Upper lobe of right lung (tissue), 1 donor: ENCODE measurements at regions not wholly inside any gene's neighbourhood (a gene's known extent, or its start where the extent isn't known, plus 50 kb on each side); places are given as distances from the start of the nearest gene placed in this dataset.
"Not testable (repeated sequence)": the region's sequence is repeated elsewhere in the genome, so short reads cannot be mapped to it uniquely, and the experiment has no call there.

Source experiments
- ATAC-seq: fragments of 200-7000 bp; cut with Tn5 transposase; one replicate; pipeline ENCODE4 v1.9.1; 2020; ENCODE audit warnings: mild to moderate bottlenecking, moderate library complexity
- DNase-seq: peaks from one replicate; pipeline ENCODE4 v3.0.0-alpha.2; 2020
- H3K27ac ChIP-seq: fragments of 200-600 bp; one replicate; pipeline ENCODE4 v1.8.0; 2022
- H3K27me3 ChIP-seq: fragments of 200-600 bp; one replicate; pipeline ENCODE4 v1.8.0; 2022; ENCODE audit warnings: mild to moderate bottlenecking
- H3K36me3 ChIP-seq: fragments of 200-600 bp; one replicate; pipeline ENCODE4 v1.8.0; 2022
- H3K4me1 ChIP-seq: fragments of 200-600 bp; one replicate; pipeline ENCODE4 v1.8.0; 2022
- H3K4me3 ChIP-seq: fragments of 200-600 bp; one replicate; pipeline ENCODE4 v1.8.0; 2022; ENCODE audit warnings: mild to moderate bottlenecking
- H3K9me3 ChIP-seq: fragments of 200-600 bp; one replicate; pipeline ENCODE4 v1.8.0; 2022
- intact Hi-C: fragments of 100-400 bp; cut with DNase I; formaldehyde crosslinking; loops from one replicate; pipeline ENCODE4 v1.11.0; 2022
- TF ChIP-seq, protein P1 (sequence below): fragments of 200-600 bp; IDR thresholded peaks from one replicate; pipeline ENCODE4 v1.8.0; 2022; ENCODE audit warnings: antibody characterized with exemption
- donor health status: DM: no; HTN: yes; CAD: no; lungs with severe emphysema.

DNA sequence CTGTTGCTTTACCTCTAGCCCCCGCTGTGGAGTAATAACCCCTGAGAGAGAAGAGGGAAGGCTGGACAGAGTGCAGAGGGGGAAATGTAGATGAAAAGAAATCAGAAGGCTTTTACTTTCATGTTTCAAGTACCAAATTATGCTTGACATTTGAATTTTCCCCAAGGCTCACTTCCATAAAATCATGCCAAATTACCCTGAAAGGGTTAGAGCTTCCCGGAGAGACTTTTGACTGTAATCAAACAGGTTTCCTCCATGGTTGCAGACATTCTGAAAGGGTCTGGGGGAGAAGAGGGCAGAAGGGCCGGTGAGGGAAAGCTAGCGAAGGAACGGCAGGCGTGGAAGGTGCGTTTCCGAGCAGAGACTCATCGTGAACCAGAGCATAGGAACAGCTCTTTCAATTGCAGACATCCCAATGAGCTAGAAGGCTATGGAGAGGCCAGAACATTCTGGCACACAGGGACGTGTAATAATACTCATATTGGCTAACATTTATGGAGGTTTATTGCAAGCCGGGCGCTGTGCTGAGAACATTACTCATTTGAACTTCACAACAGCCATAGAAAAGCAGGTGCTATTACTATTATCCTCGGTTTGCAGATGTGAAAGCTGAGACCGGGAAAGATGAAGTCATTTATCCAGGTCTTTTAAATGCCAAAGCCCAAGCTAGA is 620.8 kb upstream of the AUTS2 start:
- Histone ChIP-seq H3K9me3 (no peaks in the 10 kb centered on the region), H3K4me1 (no peaks in the 10 kb centered on the region), H3K4me3 (no peak overlapping the region), H3K36me3 (no peaks in the 10 kb centered on the region), H3K27ac (no peak overlapping the region), H3K27me3 (no peaks in the 10 kb centered on the region)
- ATAC-seq (no peak), DNase-seq (no peak)
- intact Hi-C loops = no loop called here
- TF ChIP-seq, protein P1, sequence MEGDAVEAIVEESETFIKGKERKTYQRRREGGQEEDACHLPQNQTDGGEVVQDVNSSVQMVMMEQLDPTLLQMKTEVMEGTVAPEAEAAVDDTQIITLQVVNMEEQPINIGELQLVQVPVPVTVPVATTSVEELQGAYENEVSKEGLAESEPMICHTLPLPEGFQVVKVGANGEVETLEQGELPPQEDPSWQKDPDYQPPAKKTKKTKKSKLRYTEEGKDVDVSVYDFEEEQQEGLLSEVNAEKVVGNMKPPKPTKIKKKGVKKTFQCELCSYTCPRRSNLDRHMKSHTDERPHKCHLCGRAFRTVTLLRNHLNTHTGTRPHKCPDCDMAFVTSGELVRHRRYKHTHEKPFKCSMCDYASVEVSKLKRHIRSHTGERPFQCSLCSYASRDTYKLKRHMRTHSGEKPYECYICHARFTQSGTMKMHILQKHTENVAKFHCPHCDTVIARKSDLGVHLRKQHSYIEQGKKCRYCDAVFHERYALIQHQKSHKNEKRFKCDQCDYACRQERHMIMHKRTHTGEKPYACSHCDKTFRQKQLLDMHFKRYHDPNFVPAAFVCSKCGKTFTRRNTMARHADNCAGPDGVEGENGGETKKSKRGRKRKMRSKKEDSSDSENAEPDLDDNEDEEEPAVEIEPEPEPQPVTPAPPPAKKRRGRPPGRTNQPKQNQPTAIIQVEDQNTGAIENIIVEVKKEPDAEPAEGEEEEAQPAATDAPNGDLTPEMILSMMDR = no peak

GRCh38 chr7:68978710-68979109 is 619.6 kb upstream of the AUTS2 start:
- Histone ChIP-seq H3K9me3 (no peaks in the 10 kb centered on the region), H3K27me3 (no peaks in the 10 kb centered on the region), H3K4me3 (no peak overlapping the region), H3K27ac (no peak overlapping the region), H3K36me3 (no peaks in the 10 kb centered on the region), H3K4me1 (no peaks in the 10 kb centered on the region)
- ATAC-seq (no peak), DNase-seq (no peak)
- TF ChIP-seq, protein P1 = no peak
- intact Hi-C loops = no loop called here

DNA sequence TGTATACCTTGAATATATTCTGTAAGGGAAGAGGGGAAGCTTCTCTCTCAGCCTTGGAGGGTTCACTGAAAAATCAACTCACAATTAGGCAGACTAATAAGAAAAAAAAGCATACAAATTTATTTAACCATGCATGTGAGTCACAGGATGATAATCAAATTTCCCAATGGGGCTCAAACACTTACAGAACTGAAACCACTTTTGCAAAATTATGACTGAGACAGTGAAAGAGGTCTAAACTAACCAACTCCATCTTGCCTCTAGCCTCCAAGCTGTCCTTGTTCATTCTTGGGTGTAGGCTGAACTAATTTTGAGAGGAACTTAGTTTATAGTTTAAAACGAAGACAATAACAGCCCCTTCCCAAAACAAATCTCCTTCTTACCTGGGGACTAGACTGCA is 618.3 kb upstream of the AUTS2 start:
- TF ChIP-seq, protein P1 = no peak
- no peak for ATAC-seq
- Histone ChIP-seq H3K27me3 (no peaks in the 10 kb centered on the region), H3K4me3 (no peak overlapping the region), H3K4me1 (no peaks in the 10 kb centered on the region), H3K36me3 (no peaks in the 10 kb centered on the region), H3K27ac (no peak overlapping the region), H3K9me3 (no peaks in the 10 kb centered on the region)
- intact Hi-C loops = no loop called here
- DNase-seq = no peak

DNA sequence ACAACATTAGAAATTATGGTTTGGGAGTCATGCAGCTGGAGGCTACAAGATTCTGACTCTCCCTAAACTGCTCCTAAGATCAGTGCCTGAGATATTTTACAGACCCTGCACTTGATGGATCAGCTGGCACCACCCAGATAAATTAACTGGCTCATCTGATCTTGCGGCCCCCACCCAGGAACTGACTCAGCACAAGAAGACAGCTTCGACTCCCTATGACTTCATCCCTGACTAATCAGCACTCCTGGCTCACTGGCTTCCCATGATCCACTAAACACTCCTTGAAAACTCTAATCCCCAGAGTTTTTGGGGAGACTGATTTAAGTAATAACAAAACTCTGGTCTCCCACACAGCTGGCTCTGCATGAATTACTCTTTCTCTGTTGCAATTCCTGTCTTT is 617.8 kb upstream of the AUTS2 start:
- H3K4me1 ChIP-seq, H3K9me3 ChIP-seq, H3K4me3 ChIP-seq, ATAC-seq, H3K27me3 ChIP-seq, DNase-seq, H3K27ac ChIP-seq, intact Hi-C loops, H3K36me3 ChIP-seq: not testable (repeated sequence)

DNA sequence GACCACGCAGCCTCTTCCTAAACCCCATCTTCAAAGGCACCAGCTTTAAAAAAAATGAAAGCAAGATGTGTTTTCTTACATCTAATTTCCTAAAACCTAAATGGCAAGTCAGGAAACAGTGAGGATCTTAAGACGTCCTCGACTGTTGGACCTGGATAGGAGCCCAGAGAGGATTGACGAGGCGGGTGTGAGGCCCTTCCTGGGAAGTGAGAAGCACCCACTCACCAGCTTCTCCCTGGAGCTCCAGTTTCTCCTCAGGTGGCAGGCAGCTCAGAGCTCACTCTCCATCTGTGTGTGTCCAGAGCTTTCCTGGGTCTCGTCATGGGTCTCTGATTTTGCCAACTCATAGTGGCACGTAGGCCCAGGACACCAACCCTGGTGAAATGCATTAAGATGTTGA is 614.0 kb upstream of the AUTS2 start:
- no peak for ATAC-seq
- intact Hi-C loops = no loop called here
- H3K4me3 ChIP-seq = no peak overlapping the region

GRCh38 chr7:68994841-68995240 is 603.4 kb upstream of the AUTS2 start:
- ATAC-seq = no peak
- no peak overlapping the region for H3K27ac ChIP-seq
- DNase-seq = no peak

More for the DNA sequence above, 614.0 kb upstream of the AUTS2 start:
- Histone ChIP-seq H3K36me3 (no peaks in the 10 kb centered on the region), H3K27ac (no peak overlapping the region), H3K27me3 (no peaks in the 10 kb centered on the region), H3K9me3 (no peaks in the 10 kb centered on the region), H3K4me1 (no peaks in the 10 kb centered on the region)
- TF ChIP-seq, protein P1 = no peak
- no peak for DNase-seq

More at GRCh38 chr7:68994841-68995240, 603.4 kb upstream of the AUTS2 start:
- Histone ChIP-seq H3K9me3 (no peaks in the 10 kb centered on the region), H3K36me3 (no peaks in the 10 kb centered on the region), H3K4me3 (no peak overlapping the region), H3K27me3 (no peaks in the 10 kb centered on the region), H3K4me1 (no peaks in the 10 kb centered on the region)
- TF ChIP-seq, protein P1 = no peak
- intact Hi-C loops = no loop called here
